ENCODE measurements at regions not wholly inside any gene's neighbourhood (a gene's known extent, or its start where the extent isn't known, plus 50 kb on each side); places are given as distances from the start of the nearest gene placed in this dataset.

DNA sequence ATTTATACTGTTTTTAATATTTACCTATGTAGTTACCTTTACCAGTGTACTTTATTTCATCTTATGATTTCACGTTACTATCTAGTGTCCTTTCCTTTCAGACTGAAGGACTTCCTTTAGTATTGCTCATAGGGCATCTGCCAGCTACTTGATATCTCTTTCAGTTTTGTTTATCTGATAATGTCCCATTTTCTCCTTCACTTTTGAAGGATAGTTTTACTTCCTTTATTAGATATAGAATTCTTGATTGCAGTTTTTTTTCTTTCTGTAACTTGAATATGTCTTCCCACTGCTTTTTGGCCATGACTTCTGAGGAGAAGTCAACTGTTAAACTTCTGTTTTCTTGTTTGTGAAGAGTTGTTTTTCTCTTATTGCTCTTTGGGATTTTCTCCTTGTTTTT lies 69.4 kb upstream of the MAGED1 start:
- 38 to 68% methylated on average over 1 of the region's 1 CpG for WGBS, 2 donors
- TF ChIP-seq CTCF (IDR thresholded peaks at IDR 0.05), result no peak
- TF ChIP-seq POLR2A (IDR thresholded peaks at IDR 0.05), result no peak
- H3K27ac ChIP-seq, result no peak overlapping the region
- DNase-seq, result no peak
- no peaks in the 10 kb centered on the region for H3K4me1 ChIP-seq
- intact Hi-C loops (cut with DNase I; ENCODE audit: low total_unique reads), result no loop called here
- H3K27me3 ChIP-seq, result no peaks in the 10 kb centered on the region
- H3K4me3 ChIP-seq, result no peak overlapping the region
- H3K36me3 ChIP-seq (ENCODE audit: low read depth, missing control alignments), result no peaks in the 10 kb centered on the region
- no peaks in the 10 kb centered on the region for H3K9me3 ChIP-seq

- Histone ChIP-seq H3K4me3 (no peak overlapping the region), H3K36me3 (ENCODE audit: low read depth, missing control alignments) (no peaks in the 10 kb centered on the region)
- no peak for TF ChIP-seq POLR2A (IDR thresholded peaks at IDR 0.05)
- no peak for TF ChIP-seq CTCF (IDR thresholded peaks at IDR 0.05)
Measured at GRCh38 chrX:51825436-51825835, 68.0 kb upstream of the MAGED1 start.

DNA sequence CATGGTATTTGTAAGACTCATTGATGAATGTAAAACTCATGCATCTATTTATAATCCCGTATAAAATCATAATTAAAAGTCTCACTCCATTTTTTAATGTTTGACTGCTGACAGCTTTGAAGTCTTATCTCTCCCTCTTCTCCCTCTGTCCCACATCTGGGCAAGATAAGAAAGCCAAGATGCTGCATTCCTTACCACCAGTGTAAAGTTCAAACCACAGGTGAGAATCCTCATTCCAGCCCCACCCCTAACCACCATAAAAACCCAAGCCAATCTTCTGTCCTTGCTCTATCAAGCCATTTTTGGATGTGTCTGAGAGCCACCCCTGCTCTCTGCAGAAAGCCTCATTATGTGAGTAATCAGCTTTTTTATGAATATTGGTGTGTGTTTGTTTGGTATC lies 59.3 kb upstream of the MAGED1 start:
- no peak overlapping the region for H3K4me3 ChIP-seq
- no peaks in the 10 kb centered on the region for H3K9me3 ChIP-seq
- no peak overlapping the region for H3K27ac ChIP-seq
- no peaks in the 10 kb centered on the region for H3K36me3 ChIP-seq (ENCODE audit: low read depth, missing control alignments)
- H3K4me1 ChIP-seq, result no peaks in the 10 kb centered on the region
- intact Hi-C loops (cut with DNase I; ENCODE audit: low total_unique reads), result no loop called here
- 55 to 79% methylated on average over 1 of the region's 1 CpG for WGBS, 2 donors
- TF ChIP-seq CTCF (IDR thresholded peaks at IDR 0.05) (no peak), POLR2A (IDR thresholded peaks at IDR 0.05) (no peak)
- no peaks in the 10 kb centered on the region for H3K27me3 ChIP-seq
- DNase-seq, result no peak

More at GRCh38 chrX:51825436-51825835, 68.0 kb upstream of the MAGED1 start:
- Histone ChIP-seq H3K27me3 (no peaks in the 10 kb centered on the region), H3K9me3 (no peaks in the 10 kb centered on the region), H3K4me1 (no peaks in the 10 kb centered on the region), H3K27ac (no peak overlapping the region)
- 70 to 76% methylated on average over 2 to 3 of the region's 3 CpGs for WGBS, 2 donors
- intact Hi-C loops (cut with DNase I; ENCODE audit: low total_unique reads), result no loop called here
- DNase-seq, result no peak

DNA sequence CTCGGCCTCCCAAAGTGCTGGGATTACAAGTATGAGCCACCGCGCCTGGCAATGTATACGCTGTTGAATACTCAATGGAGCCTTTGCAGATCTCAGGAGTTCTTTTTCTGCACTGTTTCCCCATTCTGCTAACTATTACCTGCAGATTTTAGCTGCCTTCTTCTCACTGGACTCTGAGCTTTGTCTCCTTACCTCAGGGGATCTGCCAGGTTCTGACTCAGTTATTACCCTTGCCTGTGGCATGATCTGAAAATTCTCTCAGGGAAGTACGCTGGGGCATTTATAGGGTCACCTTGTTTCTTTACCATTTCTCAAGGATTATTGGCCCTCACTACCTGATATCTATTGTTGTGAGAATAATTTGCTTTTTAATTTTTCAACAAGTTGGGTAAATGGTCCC lies 56.6 kb upstream of the MAGED1 start:
- TF ChIP-seq POLR2A (IDR thresholded peaks at IDR 0.05) (no peak), CTCF (IDR thresholded peaks at IDR 0.05) (no peak)

DNA sequence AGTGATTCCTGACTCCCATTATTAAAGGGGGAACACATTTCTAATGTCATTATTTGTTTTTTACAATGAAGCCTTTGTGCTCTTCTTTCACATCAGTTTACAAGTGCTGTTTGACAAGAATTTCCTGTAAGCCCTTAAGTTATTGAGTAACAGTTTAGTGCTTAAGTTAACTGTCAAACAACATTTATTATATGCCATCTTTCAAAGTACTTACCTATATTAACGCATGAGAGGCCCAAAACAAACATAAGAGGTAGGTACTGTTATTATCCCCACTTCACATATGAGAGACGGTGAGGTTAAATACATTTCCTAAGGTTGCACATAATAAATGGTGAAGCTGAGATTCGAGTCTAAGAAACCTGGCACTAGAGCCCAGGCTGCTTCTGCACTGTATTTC lies 56.0 kb upstream of the MAGED1 start:
- no peaks in the 10 kb centered on the region for H3K27me3 ChIP-seq
- H3K4me3 ChIP-seq, result no peak overlapping the region
- H3K27ac ChIP-seq, result no peak overlapping the region
- no peaks in the 10 kb centered on the region for H3K4me1 ChIP-seq
- DNase-seq, result no peak
- TF ChIP-seq CTCF (IDR thresholded peaks at IDR 0.05) (no peak), POLR2A (IDR thresholded peaks at IDR 0.05) (no peak)
- 54 to 62% methylated on average over 3 of the region's 3 CpGs for WGBS, 2 donors
- no peaks in the 10 kb centered on the region for H3K9me3 ChIP-seq
- intact Hi-C loops (cut with DNase I; ENCODE audit: low total_unique reads), result no loop called here
- H3K36me3 ChIP-seq (ENCODE audit: low read depth, missing control alignments), result no peaks in the 10 kb centered on the region

More for the DNA sequence above, 56.6 kb upstream of the MAGED1 start:
- Histone ChIP-seq H3K27me3 (no peaks in the 10 kb centered on the region), H3K27ac (no peak overlapping the region), H3K36me3 (ENCODE audit: low read depth, missing control alignments) (no peaks in the 10 kb centered on the region), H3K4me1 (no peaks in the 10 kb centered on the region), H3K9me3 (no peaks in the 10 kb centered on the region), H3K4me3 (no peak overlapping the region)
- DNase-seq, result no peak
- 91% methylated on average over 5 of the region's 5 CpGs; no CpG with 5 or more reads in 1 of the 2 donors for WGBS, 2 donors
- intact Hi-C loops (cut with DNase I; ENCODE audit: low total_unique reads), result no loop called here

All from testis (tissue), 2 donors.